ENCODE measurements at regions not wholly inside any gene's neighbourhood (a gene's known extent, or its start where the extent isn't known, plus 50 kb on each side); places are given as distances from the start of the nearest gene placed in this dataset.

- intact Hi-C loops (cut with micrococcal nuclease), result no loop called here
Observed at GRCh38 chr3:155009217-155009616, 70.9 kb upstream of the MME start.

GRCh38 chr3:155007729-155008128 is 72.4 kb upstream of the MME start:
- no peak overlapping the region for H3K27ac ChIP-seq (ENCODE audit: low read length)
- H3K4me3 ChIP-seq (ENCODE audit: low read length), result no peak overlapping the region
- TF ChIP-seq, protein P1, sequence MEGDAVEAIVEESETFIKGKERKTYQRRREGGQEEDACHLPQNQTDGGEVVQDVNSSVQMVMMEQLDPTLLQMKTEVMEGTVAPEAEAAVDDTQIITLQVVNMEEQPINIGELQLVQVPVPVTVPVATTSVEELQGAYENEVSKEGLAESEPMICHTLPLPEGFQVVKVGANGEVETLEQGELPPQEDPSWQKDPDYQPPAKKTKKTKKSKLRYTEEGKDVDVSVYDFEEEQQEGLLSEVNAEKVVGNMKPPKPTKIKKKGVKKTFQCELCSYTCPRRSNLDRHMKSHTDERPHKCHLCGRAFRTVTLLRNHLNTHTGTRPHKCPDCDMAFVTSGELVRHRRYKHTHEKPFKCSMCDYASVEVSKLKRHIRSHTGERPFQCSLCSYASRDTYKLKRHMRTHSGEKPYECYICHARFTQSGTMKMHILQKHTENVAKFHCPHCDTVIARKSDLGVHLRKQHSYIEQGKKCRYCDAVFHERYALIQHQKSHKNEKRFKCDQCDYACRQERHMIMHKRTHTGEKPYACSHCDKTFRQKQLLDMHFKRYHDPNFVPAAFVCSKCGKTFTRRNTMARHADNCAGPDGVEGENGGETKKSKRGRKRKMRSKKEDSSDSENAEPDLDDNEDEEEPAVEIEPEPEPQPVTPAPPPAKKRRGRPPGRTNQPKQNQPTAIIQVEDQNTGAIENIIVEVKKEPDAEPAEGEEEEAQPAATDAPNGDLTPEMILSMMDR (IDR thresholded peaks at IDR 0.05), result no peak
- Mint-ChIP-seq H3K9me3 (peaks cover 11 to 13% of the 10 kb centered on the region in 2 donors), H3K4me3 (no peak overlapping the region), H3K27me3 (ENCODE audit: low read depth in 2 of 2) (no peaks in the 10 kb centered on the region), H3K27ac (no peak overlapping the region), H3K4me1 (no peaks in the 10 kb centered on the region), H3K36me3 (no peaks in the 10 kb centered on the region)
- no peak for ATAC-seq
- 47% methylated on average over 2 of the region's 3 CpGs for WGBS (ENCODE audit: insufficient coverage)
- H3K36me3 ChIP-seq (ENCODE audit: control insufficient read depth, insufficient read depth, low read length), result no peaks in the 10 kb centered on the region
- no peaks in the 10 kb centered on the region for H3K4me1 ChIP-seq (ENCODE audit: control insufficient read depth, insufficient read depth, low read length)
- intact Hi-C loops (cut with micrococcal nuclease), result no loop called here
- no peak for DNase-seq
- no peaks in the 10 kb centered on the region for H3K9me3 ChIP-seq (ENCODE audit: control insufficient read depth, insufficient read depth, low read length)
- no peaks in the 10 kb centered on the region for H3K27me3 ChIP-seq (ENCODE audit: control insufficient read depth, insufficient read depth, low read length)

More at GRCh38 chr3:155009217-155009616, 70.9 kb upstream of the MME start:
- no peaks in the 10 kb centered on the region for H3K4me1 ChIP-seq (ENCODE audit: control insufficient read depth, insufficient read depth, low read length)
- no peaks in the 10 kb centered on the region for H3K36me3 ChIP-seq (ENCODE audit: control insufficient read depth, insufficient read depth, low read length)
- H3K27ac Mint-ChIP-seq, result no peak overlapping the region
- H3K9me3 Mint-ChIP-seq, result peaks cover 12 to 16% of the 10 kb centered on the region in 2 donors
- H3K4me3 ChIP-seq (ENCODE audit: low read length), result no peak overlapping the region
- no peaks in the 10 kb centered on the region for H3K4me1 Mint-ChIP-seq
- no peak overlapping the region for H3K27ac ChIP-seq (ENCODE audit: low read length)
- ATAC-seq, result no peak
- H3K27me3 Mint-ChIP-seq (ENCODE audit: low read depth in 2 of 2), result no peaks in the 10 kb centered on the region
- DNase-seq, result no peak
- H3K27me3 ChIP-seq (ENCODE audit: control insufficient read depth, insufficient read depth, low read length), result no peaks in the 10 kb centered on the region
- TF ChIP-seq, protein P1 (IDR thresholded peaks at IDR 0.05), result no peak
- H3K9me3 ChIP-seq (ENCODE audit: control insufficient read depth, insufficient read depth, low read length), result no peaks in the 10 kb centered on the region
- WGBS (ENCODE audit: insufficient coverage), result 67% methylated on average over 2 of the region's 2 CpGs
- no peak overlapping the region for H3K4me3 Mint-ChIP-seq
- no peaks in the 10 kb centered on the region for H3K36me3 Mint-ChIP-seq

- H3K9me3 Mint-ChIP-seq, result peaks cover 9 to 11% of the 10 kb centered on the region in 2 donors
- H3K4me3 Mint-ChIP-seq, result no peak overlapping the region
- no peaks in the 10 kb centered on the region for H3K27me3 Mint-ChIP-seq (ENCODE audit: low read depth in 2 of 2)
- H3K36me3 Mint-ChIP-seq, result no peaks in the 10 kb centered on the region
- Histone ChIP-seq H3K27ac (ENCODE audit: low read length) (no peak overlapping the region), H3K4me3 (ENCODE audit: low read length) (no peak overlapping the region), H3K9me3 (ENCODE audit: control insufficient read depth, insufficient read depth, low read length) (no peaks in the 10 kb centered on the region), H3K4me1 (ENCODE audit: control insufficient read depth, insufficient read depth, low read length) (no peaks in the 10 kb centered on the region), H3K36me3 (ENCODE audit: control insufficient read depth, insufficient read depth, low read length) (no peaks in the 10 kb centered on the region), H3K27me3 (ENCODE audit: control insufficient read depth, insufficient read depth, low read length) (no peaks in the 10 kb centered on the region)
- intact Hi-C loops (cut with micrococcal nuclease), result no loop called here
- H3K4me1 Mint-ChIP-seq, result no peaks in the 10 kb centered on the region
- 63% methylated on average over 7 of the region's 7 CpGs for WGBS (ENCODE audit: insufficient coverage)
- H3K27ac Mint-ChIP-seq, result no peak overlapping the region
- TF ChIP-seq, protein P1 (IDR thresholded peaks at IDR 0.05), result no peak
- no peak for ATAC-seq
- DNase-seq, result no peak
Observed at GRCh38 chr3:155001289-155002010, 78.7 kb upstream of the MME start.

- H3K9me3 Mint-ChIP-seq, result peaks cover 8 to 17% of the 10 kb centered on the region in 2 donors
- ATAC-seq, result no peak
- Histone ChIP-seq H3K27me3 (ENCODE audit: control insufficient read depth, insufficient read depth, low read length) (no peaks in the 10 kb centered on the region), H3K4me3 (ENCODE audit: low read length) (no peak overlapping the region), H3K36me3 (ENCODE audit: control insufficient read depth, insufficient read depth, low read length) (no peaks in the 10 kb centered on the region), H3K9me3 (ENCODE audit: control insufficient read depth, insufficient read depth, low read length) (peaks cover 1% of the 10 kb centered on the region), H3K4me1 (ENCODE audit: control insufficient read depth, insufficient read depth, low read length) (no peaks in the 10 kb centered on the region), H3K27ac (ENCODE audit: low read length) (no peak overlapping the region)
- no peak overlapping the region for H3K27ac Mint-ChIP-seq
- no peaks in the 10 kb centered on the region for H3K27me3 Mint-ChIP-seq (ENCODE audit: low read depth in 2 of 2)
- no peaks in the 10 kb centered on the region for H3K36me3 Mint-ChIP-seq
- TF ChIP-seq, protein P1 (IDR thresholded peaks at IDR 0.05), result no peak
- intact Hi-C loops (cut with micrococcal nuclease), result no loop called here
- no peak overlapping the region for H3K4me3 Mint-ChIP-seq
- DNase-seq, result no peak
- H3K4me1 Mint-ChIP-seq, result no peaks in the 10 kb centered on the region
Observed at GRCh38 chr3:154992655-154993054, 87.5 kb upstream of the MME start.
